Neural cell (in vitro differentiated cells): ENCODE measurements at regions not wholly inside any gene's neighbourhood (a gene's known extent, or its start where the extent isn't known, plus 50 kb on each side); places are given as distances from the start of the nearest gene placed in this dataset.

ENCODE experiments used
- H2AFZ ChIP-seq: fragments of 200-600, 300-800 bp; sonication (generic), shearing (Covaris generic); 2 replicates; pipeline ENCODE4 v1.6.0; 2014; ENCODE audit warnings: low read depth, mild to moderate bottlenecking, antibody characterized with exemption, low read length, moderate library complexity
- H3F3A ChIP-seq: fragments of 200-600 bp; shearing (Covaris generic); 2 replicates; pipeline ENCODE4 v1.6.1; 2016; ENCODE audit warnings: mild to moderate bottlenecking, moderate library complexity, mixed read lengths, antibody characterized with exemption, low read length; ENCODE audit not compliant: insufficient read depth, poor library complexity, severe bottlenecking
- H3K27ac ChIP-seq: fragments of 200-600, 300-800 bp; sonication (generic), shearing (Covaris generic); 2 replicates; pipeline ENCODE4 v1.5.1; 2014; ENCODE audit warnings: mild to moderate bottlenecking, low read length, moderate library complexity
- H3K27me3 ChIP-seq: fragments of 300-800, 200-600 bp; sonication (generic), shearing (Covaris generic); 2 replicates; pipeline ENCODE4 v1.6.0; 2014; ENCODE audit warnings: mild to moderate bottlenecking, low read depth, low read length, moderate library complexity; ENCODE audit not compliant: insufficient read depth
- H3K36me3 ChIP-seq: fragments of 300-800, 200-600 bp; sonication (generic), shearing (Covaris generic); 2 replicates; pipeline ENCODE4 v1.5.1; 2014; ENCODE audit warnings: mild to moderate bottlenecking, antibody characterized with exemption, low read length, moderate library complexity; ENCODE audit not compliant: insufficient read depth
- H3K4me2 ChIP-seq: fragments of 300-800, 200-600 bp; sonication (generic), shearing (Covaris generic); 2 replicates; pipeline ENCODE4 v1.6.0; 2014; ENCODE audit warnings: mild to moderate bottlenecking, low read length
- H3K4me3 ChIP-seq: fragments of 300-800, 200-600 bp; sonication (generic), shearing (Covaris generic); 2 replicates; pipeline ENCODE4 v1.5.1; 2014; ENCODE audit warnings: mild to moderate bottlenecking, low read length, moderate library complexity
- H3K79me2 ChIP-seq: fragments of 200-600 bp; shearing (Covaris generic); replicated peaks from 2 replicates; pipeline ENCODE4 v1.6.0; 2014; ENCODE audit warnings: mild to moderate bottlenecking, low read length, moderate library complexity; ENCODE audit not compliant: insufficient read depth
- H3K9ac ChIP-seq: fragments of 300-800, 200-600 bp; sonication (generic), shearing (Covaris generic); 2 replicates; pipeline ENCODE4 v1.6.1; 2016; ENCODE audit warnings: mild to moderate bottlenecking, low read length, mixed read lengths
- H3K9me2 ChIP-seq: fragments of 200-600 bp; shearing (Covaris generic); 2 replicates; pipeline ENCODE4 v1.6.1; 2016; ENCODE audit warnings: mild to moderate bottlenecking, low read length, mixed read lengths; ENCODE audit not compliant: insufficient read depth
- H3K9me3 ChIP-seq: fragments of 200-600, 300-800 bp; sonication (generic), shearing (Covaris generic); 2 replicates; pipeline ENCODE4 v1.6.1; 2016; ENCODE audit warnings: mild to moderate bottlenecking, mixed run types, low read length, moderate library complexity, mixed read lengths
- H4K20me1 ChIP-seq: fragments of 200-600 bp; shearing (Covaris generic); 2 replicates; pipeline ENCODE4 v1.6.1; 2016; ENCODE audit warnings: mild to moderate bottlenecking, mixed run types; ENCODE audit not compliant: insufficient read depth
- CTCF ChIP-seq: fragments of 450-650 bp; IDR thresholded peaks from 2 replicates; pipeline ENCODE4 v1.5.1; 2014; ENCODE audit warnings: antibody characterized with exemption, mild to moderate bottlenecking, moderate library complexity; ENCODE audit not compliant: poor library complexity, severe bottlenecking
- EP300 ChIP-seq: fragments of 450-650 bp; conservative IDR thresholded peaks from 2 replicates; pipeline ENCODE4 v1.6.1; 2014; ENCODE audit warnings: antibody characterized with exemption, mild to moderate bottlenecking, moderate library complexity; ENCODE audit not compliant: poor library complexity, severe bottlenecking
- EZH2 ChIP-seq: fragments of 200-600, 300-800 bp; shearing (Covaris generic), sonication (generic); IDR thresholded peaks from 2 replicates; pipeline ENCODE4 v1.6.1; 2014; ENCODE audit warnings: antibody characterized with exemption, low read length, borderline replicate concordance, mild to moderate bottlenecking; ENCODE audit not compliant: insufficient read depth, poor library complexity, severe bottlenecking
- MXI1 ChIP-seq: fragments of 450-650 bp; conservative IDR thresholded peaks from 2 replicates; pipeline ENCODE4 v1.6.1; 2014; ENCODE audit warnings: antibody characterized with exemption, mild to moderate bottlenecking; ENCODE audit not compliant: poor library complexity, severe bottlenecking
- POLR2AphosphoS5 ChIP-seq: IDR thresholded peaks from 2 replicates; pipeline ENCODE4 v1.6.1; 2012
- RAD21 ChIP-seq: fragments of 450-650 bp; conservative IDR thresholded peaks from 2 replicates; pipeline ENCODE4 v1.6.1; 2014; ENCODE audit warnings: antibody characterized with exemption, mild to moderate bottlenecking, moderate library complexity
- REST ChIP-seq: IDR thresholded peaks from 2 replicates; pipeline ENCODE4 v1.6.1; 2012; ENCODE audit warnings: borderline replicate concordance
- SMC3 ChIP-seq: fragments of 450-650 bp; conservative IDR thresholded peaks from 2 replicates; pipeline ENCODE4 v1.6.1; 2014; ENCODE audit warnings: antibody characterized with exemption, mild to moderate bottlenecking, moderate library complexity; ENCODE audit not compliant: poor library complexity
- TAF1 ChIP-seq: IDR thresholded peaks from 2 replicates; pipeline ENCODE4 v1.6.1; 2012; ENCODE audit warnings: low read depth

GRCh38 chr3:71891483-71891882 lies 106.5 kb upstream of the PROK2 start:
- Histone ChIP-seq H3K27me3 (no peaks in the 10 kb centered on the region), H3K4me3 (no peak overlapping the region), H3F3A (no peaks in the 10 kb centered on the region), H3K79me2 (no peaks in the 10 kb centered on the region), H3K4me2 (no peak overlapping the region), H3K9me2 (no peaks in the 10 kb centered on the region), H4K20me1 (no peaks in the 10 kb centered on the region), H3K9me3 (no peaks in the 10 kb centered on the region), H3K9ac (no peak overlapping the region), H3K36me3 (no peaks in the 10 kb centered on the region), H3K27ac (no peak overlapping the region), H2AFZ (no peak overlapping the region)
- no peak for TF ChIP-seq REST
- no peak for TF ChIP-seq EZH2
- no peak for TF ChIP-seq EP300

GRCh38 chr3:71890356-71890931 lies 105.5 kb upstream of the PROK2 start:
- Histone ChIP-seq H2AFZ (no peak overlapping the region), H3K9ac (no peak overlapping the region)
- TF ChIP-seq RAD21 (no peak), TAF1 (no peak), MXI1 (no peak), REST (no peak), SMC3 (no peak), POLR2AphosphoS5 (no peak), EZH2 (no peak), EP300 (no peak), CTCF (no peak)

More at GRCh38 chr3:71890356-71890931, 105.5 kb upstream of the PROK2 start:
- H4K20me1 ChIP-seq: no peaks in the 10 kb centered on the region
- no peaks in the 10 kb centered on the region for H3K79me2 ChIP-seq
- H3K36me3 ChIP-seq: no peaks in the 10 kb centered on the region
- no peaks in the 10 kb centered on the region for H3F3A ChIP-seq
- no peak overlapping the region for H3K4me3 ChIP-seq
- H3K27ac ChIP-seq: no peak overlapping the region
- no peak overlapping the region for H3K4me2 ChIP-seq
- no peaks in the 10 kb centered on the region for H3K27me3 ChIP-seq
- H3K9me2 ChIP-seq: no peaks in the 10 kb centered on the region
- no peaks in the 10 kb centered on the region for H3K9me3 ChIP-seq
